Hindlimb muscle (tissue), 1 donor: ENCODE measurements at regions not wholly inside any gene's neighbourhood (a gene's known extent, or its start where the extent isn't known, plus 50 kb on each side); places are given as distances from the start of the nearest gene placed in this dataset.
"Not testable (repeated sequence)": the region's sequence is repeated elsewhere in the genome, so short reads cannot be mapped to it uniquely, and the experiment has no call there.

Experiments
- DNase-seq: peaks from one replicate; pipeline ENCODE4 v3.0.0-alpha.2; 2013

DNA sequence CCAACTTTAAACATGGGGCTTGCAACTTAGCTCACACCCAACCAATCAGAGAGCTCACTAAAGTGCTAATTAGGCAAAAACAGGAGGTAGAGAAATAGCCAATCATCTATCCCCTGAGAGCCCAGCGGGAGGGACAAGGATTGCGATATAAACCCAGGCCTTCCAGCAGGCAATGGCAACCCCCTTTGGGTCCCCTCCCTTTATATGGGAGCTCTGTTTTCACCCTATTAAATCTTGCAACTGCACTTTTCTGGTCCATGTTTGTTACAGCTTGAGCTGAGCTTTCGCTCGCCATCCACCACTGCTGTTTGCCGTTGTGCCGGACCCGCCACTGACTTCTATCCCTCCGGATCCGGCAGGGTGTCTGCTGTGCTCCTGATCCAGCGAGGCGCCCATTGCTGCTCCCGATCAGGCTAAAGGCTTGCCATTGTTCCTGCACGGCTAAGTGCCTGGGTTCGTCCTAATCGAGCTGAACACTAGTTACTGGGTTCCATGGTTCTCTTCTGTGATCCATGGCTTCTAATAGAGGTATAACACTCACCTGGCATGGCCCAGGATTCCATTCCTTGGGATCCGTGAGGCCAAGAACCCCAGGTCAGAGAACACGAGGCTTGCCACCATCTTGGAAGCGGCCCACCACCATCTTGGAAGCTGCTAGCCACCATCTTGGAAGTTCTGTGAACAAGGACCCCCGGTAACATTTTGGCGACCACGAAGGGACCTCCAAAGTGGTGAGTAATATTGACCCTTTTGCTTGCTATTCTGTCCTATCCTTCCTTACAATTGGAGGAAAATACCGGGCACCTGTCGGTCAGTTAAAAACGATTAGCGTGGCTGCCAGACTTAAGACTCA, 161.3 kb upstream of the GCFC2 start:
- DNase-seq = not testable (repeated sequence)

DNA sequence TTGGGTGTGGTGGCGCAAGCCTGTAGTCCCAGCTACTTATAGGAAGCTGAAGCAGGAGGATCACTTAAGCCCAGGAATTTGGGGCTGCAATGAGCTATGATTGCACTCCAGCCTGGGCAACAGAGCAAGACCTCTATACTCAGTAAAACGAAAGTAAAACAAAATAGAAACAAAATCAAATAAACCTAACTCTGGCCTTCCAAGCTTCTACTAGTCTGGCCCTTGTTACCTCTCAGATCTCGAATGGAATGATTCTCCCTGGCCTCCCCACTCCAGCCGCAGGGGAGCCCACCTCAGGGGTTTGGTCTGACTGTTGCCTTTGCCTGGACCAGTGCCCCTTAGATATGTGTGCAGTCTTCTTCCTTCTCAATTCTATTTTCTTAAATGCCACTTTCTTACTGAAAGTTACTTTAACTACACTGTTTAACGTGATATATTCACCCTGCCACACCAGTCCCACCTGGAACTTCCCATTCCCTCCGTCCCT, 160.0 kb upstream of the GCFC2 start:
- no peak for DNase-seq

DNA sequence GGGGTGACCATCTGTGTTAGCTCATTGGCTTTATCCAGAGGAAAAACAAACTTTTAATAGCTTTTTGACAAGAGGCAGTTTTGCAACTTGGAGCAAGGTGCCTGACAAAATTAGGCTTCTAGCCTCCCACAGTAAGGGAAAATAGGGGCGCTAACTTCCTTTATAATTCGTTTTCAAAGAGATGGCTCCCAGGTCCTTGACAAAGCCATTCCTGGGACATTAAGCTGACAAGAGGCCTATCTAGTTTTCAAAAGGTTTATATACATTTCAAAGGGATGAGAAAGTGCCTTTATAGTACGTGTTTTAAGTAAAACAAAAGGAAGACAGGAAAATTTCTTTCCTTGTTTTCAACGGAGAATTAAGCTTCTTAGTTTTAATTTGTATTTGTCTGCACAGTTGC, 159.4 kb upstream of the GCFC2 start:
- no peak for DNase-seq

DNA sequence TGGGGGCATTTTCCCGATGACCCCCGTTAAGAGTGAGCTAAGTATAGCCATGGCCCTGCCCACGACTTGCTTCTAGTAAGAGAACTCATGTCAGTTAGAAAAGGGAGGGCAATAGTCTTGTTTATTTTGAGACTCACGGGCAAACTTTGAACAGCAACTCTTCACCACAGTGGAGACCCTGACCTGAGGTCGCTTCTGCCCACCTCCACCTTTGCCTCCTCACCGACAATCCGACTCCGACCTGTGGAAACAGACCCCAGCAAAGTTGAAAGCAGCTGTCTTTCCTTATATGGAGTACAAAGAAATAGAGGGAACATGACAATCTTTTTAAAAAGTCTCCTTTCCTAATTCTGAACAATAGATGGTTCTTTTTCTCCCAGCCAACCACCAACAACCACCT, 155.0 kb upstream of the GCFC2 start:
- DNase-seq = no peak

DNA sequence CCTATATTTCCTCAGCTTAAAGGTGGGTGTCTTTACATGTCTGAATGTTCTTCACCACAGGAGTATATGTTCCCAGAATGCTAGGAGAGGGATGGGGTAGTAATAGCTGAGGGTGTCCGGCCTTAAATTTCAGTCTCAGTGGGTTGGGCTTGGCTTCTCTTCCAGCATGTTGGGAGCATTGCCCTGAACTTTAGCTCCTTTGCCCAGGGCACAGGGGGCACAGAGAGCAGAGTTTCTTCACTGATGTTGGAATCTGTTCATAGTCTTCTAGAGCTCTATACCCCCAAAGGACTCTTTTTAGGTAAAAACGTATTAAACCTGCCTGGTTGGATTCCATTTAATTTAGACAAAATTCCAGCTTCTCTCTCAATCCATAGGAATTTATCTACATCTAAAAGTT, 154.4 kb upstream of the GCFC2 start:
- no peak for DNase-seq

DNA sequence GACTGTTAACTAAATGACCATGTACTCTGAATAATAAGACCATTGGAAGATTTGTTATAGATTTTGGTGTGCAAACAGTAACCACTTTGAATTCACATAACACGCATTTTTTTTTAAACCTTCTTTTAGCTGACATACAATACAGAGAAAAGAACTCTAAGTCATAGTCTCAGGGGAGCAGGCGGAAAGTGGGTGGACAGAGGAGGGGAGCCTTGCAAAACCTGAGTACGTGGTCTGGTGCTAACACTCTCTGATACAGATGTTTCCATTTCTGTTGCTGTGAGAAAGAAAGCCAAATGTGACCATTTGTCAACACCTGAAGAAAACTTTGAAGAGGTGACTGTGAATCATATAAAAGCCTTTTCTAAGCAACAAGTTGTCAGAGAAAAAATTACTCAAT, 151.8 kb upstream of the GCFC2 start:
- no peak for DNase-seq

DNA sequence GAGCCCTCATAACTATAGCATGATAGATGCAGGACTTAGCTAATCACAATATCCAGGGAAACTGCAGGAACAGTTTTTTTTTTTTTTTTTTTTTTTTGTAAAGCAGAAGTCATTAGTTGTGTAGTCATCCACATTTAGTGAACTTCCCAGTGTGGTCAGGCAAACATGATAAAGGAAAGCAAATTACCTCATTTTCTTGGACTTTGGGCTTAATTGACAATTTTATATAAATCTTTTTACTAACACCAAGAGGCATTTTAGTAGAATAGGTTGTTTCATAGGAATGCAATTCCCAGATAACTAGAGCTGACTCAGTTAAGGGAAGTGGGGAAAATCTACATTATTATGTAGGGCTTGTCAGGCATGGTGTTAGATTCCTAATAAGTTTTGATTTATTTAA, 142.7 kb upstream of the GCFC2 start:
- no peak for DNase-seq

DNA sequence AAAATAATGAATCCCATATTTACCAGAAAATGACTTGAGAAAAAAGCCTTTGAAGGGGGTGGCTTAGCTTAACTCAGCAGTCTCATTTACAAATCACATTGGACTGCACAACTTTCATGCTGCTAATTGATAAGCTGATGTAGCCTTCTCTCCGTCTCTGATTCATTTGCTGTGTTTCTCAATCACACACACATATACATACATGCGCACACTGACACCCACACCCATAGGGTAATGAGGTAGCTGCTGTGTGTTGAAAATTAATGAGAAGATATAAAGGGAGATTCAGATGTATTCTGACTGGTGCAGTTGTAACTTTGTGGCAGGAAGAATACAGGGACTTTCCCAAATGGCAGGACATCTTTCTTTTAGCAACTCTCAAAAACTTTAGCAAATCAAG, 141.9 kb upstream of the GCFC2 start:
- no peak for DNase-seq

DNA sequence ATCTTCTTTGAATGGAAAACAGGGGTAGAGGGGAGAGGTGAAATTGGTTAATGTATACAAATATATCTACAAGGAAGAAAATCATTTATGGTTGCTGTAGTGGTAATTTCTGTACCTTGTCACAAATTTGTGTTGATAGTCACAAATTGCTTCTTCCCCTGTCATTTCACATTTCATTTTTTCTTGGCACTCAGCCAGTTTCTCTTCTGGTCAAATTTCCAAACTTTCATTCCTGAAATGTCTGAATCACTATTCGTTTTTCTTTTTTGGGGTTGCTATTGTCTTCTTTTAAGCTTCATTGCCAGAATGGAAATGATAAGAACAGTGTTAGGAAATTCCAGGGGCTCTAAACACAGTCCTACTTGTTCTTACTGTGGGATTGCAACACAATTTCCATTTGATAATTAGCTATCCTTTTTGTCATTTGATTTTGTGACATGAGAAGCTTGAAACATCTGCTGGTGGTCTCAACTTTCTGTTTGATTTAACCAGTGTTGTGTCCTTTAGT, 136.0 kb upstream of the GCFC2 start:
- no peak for DNase-seq

DNA sequence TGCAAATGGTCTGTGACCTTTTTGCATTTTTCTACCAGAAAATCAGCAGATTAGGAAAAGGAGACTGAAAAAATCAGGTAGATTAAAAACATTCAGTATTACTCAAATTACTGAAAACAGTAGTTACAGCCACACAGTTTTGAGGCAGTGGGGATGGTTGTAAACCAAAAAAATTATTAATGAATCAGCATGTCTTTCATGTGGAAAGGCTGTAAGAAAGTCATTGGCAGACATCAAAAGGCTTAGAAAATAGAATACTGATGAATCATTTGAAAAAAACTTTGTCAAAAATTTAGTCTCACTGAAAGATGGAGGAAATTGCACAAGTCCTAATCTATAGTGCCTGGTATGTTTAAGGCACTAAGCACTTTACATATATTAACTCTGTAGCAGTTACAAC, 133.9 kb upstream of the GCFC2 start:
- DNase-seq = no peak

DNA sequence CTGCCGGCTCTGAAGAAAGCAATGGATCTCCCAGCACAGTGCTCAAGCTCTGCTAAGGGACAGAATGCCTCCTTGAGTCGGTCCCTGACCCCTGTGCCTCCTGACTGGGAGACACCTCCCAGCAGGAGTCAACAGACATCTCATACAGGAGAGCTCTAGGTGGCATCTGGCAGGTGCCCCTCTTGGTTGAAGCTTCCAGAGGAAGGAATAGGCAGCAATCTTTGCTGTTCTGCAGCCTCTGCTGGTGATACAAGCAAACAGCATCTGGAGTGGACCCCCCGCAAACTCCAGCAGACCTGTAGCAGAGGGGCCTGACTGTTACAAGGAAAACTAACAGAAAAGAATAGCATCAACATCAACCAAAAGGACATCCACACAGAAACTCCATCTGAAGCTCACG, 123.9 kb upstream of the GCFC2 start:
- not testable (repeated sequence) for DNase-seq

DNA sequence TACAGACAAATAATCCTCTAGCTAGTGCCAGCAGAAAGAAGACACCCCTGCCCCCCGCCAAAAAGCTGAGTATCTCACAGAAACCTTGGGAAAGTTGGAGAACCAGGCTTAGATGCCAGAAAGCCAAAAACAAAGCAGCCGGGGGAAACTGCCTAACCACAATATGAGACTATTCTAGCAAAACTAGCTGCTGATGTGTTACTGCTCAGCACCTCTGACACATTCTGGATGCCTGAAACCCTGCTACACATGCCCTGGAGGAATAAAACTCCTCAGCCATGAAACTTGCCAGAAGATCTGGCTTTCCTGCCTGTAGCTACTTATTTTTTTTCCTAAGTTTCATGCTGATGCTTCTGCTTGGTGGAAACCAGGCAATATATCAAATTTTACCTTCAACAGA, 122.7 kb upstream of the GCFC2 start:
- no peak for DNase-seq

DNA sequence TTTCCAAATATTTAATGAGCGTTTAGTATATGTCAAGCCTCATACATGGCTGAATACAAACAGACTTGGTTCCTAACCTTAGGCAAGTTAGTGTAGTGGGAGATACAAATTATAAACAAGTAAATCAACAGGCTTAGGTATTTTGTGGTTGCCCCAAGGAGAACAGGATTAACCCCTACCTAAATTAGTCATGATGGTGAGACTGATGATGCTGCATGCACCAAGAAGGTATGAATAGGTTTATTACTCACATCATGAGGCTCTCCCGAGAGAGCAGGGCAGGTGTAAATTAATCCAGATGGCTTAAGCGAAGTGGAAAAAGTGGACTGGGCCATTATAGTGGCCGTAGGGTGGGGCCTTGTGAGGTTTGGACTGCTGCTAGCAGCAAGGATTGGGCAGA, 118.1 kb upstream of the GCFC2 start:
- no peak for DNase-seq

DNA sequence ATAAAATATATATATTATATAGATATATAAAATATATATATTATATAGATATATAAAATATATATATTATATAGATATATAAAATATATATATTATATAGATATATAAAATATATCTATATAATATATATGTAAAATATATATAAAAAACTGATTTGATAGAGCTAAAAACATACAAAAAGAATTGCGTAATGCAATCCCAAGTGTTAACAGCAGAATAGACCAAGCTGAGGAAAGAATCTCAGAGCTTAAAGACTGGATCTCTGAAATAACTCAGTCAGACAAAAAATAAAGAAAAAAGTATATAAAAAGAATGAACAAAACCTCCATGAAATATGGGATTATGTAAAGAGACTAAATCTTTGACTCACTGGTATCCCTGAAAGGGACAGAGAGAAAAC, 112.8 kb upstream of the GCFC2 start:
- not testable (repeated sequence) for DNase-seq

DNA sequence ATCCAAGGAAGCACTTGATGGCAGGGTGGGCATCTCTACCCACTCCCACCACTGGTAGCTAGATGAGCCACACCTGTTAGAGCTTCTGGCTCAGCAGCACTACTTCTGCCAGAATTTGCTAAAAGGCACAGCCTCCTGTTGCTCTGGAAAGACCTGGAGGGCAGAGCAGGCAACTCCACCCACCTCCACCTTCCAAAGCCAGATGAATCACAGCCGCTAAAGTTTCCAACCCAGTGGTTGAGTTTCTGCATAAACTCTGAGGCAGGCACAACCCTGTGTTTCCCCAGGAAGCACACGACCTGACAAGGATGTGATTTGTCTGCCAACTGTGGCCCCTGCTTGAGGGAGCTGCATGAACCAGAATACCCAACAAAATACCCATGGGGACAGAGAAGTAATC, 111.6 kb upstream of the GCFC2 start:
- no peak for DNase-seq

DNA sequence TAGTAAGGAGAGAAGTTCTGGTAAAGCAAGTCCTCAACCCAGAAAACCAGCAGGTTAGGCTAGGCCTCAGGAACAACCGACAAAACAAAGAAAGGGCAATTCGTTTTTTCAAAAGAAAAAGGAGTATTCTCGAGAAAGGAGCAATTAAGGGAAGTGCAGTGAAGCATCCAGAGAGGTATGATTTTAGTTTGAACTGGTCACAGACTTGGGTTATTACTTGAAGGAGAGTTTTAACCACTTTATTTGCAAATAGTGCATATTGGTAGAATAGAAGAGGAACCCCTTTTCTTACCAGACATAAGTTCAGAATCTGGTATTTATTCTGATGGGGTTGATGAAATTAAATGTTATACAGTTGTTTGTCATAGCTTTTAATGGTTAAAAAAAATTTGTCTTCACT, 110.0 kb upstream of the GCFC2 start:
- DNase-seq = no peak

DNA sequence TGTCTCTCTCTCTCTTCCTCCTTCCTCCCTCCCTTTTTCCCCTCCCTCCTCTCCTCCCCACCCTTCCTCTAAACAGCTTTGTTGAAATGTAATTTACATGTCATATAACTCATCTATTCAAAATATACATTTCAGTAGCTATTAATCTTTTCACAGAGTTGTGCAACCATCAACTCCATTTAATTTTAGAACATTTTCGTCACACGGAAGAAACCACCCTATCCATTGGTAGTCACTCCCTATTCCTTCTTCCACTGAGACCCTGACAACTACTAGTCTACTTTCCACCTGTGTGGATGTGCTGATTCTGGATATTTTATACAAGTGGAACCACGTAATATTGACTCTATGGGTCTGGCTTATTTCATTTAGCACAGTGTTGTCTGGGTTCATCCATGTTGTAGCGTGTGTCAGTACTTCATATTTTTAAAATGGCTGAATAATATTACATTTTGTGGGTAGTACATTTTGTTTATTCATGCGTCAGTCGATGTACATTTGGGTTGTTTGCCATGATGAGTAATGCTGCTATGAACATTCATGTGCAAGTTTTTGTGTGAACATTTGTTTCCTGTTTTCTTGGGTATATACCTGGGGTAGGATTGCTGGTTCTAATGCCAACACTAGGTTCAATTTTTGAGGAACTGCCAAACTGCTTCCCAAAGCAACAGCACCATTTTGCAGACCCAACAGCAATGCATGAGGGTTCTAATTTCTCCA, 100.1 kb upstream of the GCFC2 start:
- DNase-seq = no peak

DNA sequence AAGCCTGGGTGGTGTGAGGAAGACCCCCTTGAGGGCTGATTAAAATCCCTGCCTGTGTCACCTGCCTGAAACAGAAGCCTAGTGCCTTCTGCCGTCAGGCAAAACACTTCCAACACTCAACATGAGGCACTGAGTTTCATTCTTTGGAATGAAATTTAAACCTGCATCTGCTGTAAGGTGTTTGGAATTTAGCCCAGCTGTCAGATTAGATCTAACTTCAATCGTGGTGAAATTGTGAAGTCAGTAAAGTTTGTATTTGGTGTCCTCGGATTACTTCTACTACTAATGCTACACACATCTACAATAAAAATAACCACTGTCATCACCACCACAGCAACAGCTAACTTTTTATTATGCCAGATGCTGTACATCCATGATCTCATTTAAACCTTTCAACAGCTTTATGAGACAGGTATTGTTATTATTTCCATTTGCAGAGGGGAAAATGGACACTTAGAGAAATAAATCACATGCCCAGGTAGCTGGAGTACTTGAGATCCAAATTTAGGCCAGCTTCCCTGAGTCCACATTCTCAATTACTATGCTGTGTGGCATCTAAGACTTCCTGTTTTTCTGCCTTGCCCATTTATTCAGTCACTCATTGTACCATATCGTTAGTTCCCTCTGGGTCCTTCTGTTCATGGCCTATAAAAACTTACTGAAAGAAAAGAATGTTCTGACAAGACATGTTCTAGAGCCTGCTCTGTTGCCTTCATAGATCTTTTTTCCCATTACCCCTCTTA, 98.2 kb upstream of the GCFC2 start:
- DNase-seq = no peak

DNA sequence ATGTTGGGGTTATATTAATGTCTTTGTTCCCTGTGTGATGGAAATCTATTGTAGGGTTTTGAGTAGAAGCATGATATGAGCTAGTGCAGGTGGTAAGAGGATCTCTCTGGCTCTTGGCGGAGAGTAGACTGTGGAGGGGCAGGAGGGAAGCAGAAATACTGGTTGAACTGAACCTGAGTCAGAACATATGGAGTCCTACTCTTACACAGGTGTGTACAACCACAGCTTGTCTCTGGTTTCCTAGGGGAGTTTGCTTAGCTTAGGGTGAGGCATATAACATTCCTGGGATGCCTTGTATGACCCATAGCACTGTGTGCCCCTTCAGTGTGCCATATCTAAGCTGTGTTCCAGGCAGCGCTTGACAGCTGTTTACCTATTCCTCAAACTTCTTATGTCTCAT, 97.3 kb upstream of the GCFC2 start:
- DNase-seq = no peak

DNA sequence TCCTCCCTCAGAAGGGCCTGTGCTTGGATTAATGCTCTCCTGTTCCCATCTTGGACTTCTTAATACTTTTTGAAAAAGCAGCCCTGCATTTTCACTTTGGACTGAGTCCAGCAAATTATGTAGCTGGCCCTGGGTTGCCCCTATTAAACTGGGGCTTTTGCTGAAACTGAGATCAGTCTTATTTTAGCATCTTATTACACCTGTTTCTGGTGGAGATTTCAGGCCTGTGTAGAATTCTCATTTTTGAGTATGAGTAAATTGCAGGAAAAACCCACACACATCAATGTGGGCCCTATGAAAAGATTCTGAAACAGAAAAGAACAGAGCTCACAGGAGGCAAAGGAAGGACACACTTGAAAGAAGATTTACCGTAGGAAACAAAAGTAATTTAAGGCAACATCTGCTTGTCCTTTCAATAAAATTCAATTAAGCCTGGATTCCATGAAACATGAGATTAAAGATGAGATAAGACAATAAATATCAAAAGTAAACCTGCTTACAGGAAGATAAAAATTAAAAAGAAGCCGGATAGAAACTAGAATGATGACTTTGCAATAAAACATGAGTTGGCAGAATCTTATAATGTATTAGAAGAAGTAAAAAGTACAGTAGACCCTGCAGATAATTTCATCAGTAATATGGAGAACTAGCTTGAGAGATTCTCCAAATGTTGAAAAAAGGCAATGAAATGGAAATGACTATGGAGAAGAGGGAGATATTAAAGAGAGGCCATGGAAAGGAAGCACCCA, 90.7 kb upstream of the GCFC2 start:
- DNase-seq = no peak

DNA sequence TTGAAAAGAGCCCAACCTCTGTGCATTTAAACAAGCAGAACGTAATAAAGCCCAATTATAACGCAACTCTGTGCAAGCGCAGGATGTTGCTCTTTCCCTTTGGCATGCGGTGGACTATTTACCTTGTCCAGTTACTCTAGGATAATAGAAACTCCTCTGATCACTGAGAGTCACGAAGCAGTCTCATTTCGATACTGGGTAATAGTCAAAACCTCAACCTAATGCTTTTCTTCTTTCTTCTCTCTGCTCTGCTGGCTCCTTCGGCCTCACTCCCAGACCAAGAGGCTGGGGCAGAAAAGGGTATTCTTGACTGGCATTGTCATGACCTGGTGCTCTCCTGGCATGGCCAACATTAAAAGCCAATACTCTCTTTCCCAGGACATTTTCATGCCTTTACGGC, 89.7 kb upstream of the GCFC2 start:
- no peak for DNase-seq

DNA sequence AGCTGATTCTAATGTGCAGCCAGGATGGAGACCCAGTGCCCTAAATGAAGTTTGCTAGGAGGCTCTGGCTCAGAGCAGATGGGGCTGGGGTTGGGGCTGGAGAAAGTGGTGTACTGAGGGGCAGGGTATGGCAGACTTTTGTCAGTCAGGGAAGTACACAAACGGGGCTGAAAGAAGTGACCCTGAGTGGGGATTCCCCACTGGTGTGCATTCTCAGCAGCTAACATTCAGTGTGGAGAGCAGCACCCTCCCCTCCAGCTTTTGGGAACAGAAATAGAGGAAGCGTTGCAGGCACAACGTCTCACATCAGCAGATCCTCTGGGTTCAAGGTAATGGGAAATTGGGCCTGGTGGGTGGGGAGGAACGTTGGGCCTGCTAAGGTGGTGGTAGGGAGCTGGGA, 89.1 kb upstream of the GCFC2 start:
- no peak for DNase-seq
